Neural cell (in vitro differentiated cells): ENCODE measurements at regions not wholly inside any gene's neighbourhood (a gene's known extent, or its start where the extent isn't known, plus 50 kb on each side); places are given as distances from the start of the nearest gene placed in this dataset.

Experiments
- H2AFZ ChIP-seq: fragments of 200-600, 300-800 bp; sonication (generic), shearing (Covaris generic); 2 replicates; pipeline ENCODE4 v1.6.0; 2014; ENCODE audit warnings: low read depth, mild to moderate bottlenecking, antibody characterized with exemption, low read length, moderate library complexity
- H3F3A ChIP-seq: fragments of 200-600 bp; shearing (Covaris generic); 2 replicates; pipeline ENCODE4 v1.6.1; 2016; ENCODE audit warnings: mild to moderate bottlenecking, moderate library complexity, mixed read lengths, antibody characterized with exemption, low read length; ENCODE audit not compliant: insufficient read depth, poor library complexity, severe bottlenecking
- H3K27ac ChIP-seq: fragments of 200-600, 300-800 bp; sonication (generic), shearing (Covaris generic); 2 replicates; pipeline ENCODE4 v1.5.1; 2014; ENCODE audit warnings: mild to moderate bottlenecking, low read length, moderate library complexity
- H3K27me3 ChIP-seq: fragments of 300-800, 200-600 bp; sonication (generic), shearing (Covaris generic); 2 replicates; pipeline ENCODE4 v1.6.0; 2014; ENCODE audit warnings: mild to moderate bottlenecking, low read depth, low read length, moderate library complexity; ENCODE audit not compliant: insufficient read depth
- H3K36me3 ChIP-seq: fragments of 300-800, 200-600 bp; sonication (generic), shearing (Covaris generic); 2 replicates; pipeline ENCODE4 v1.5.1; 2014; ENCODE audit warnings: mild to moderate bottlenecking, antibody characterized with exemption, low read length, moderate library complexity; ENCODE audit not compliant: insufficient read depth
- H3K4me2 ChIP-seq: fragments of 300-800, 200-600 bp; sonication (generic), shearing (Covaris generic); 2 replicates; pipeline ENCODE4 v1.6.0; 2014; ENCODE audit warnings: mild to moderate bottlenecking, low read length
- H3K4me3 ChIP-seq: fragments of 300-800, 200-600 bp; sonication (generic), shearing (Covaris generic); 2 replicates; pipeline ENCODE4 v1.5.1; 2014; ENCODE audit warnings: mild to moderate bottlenecking, low read length, moderate library complexity
- H3K79me2 ChIP-seq: fragments of 200-600 bp; shearing (Covaris generic); replicated peaks from 2 replicates; pipeline ENCODE4 v1.6.0; 2014; ENCODE audit warnings: mild to moderate bottlenecking, low read length, moderate library complexity; ENCODE audit not compliant: insufficient read depth
- H3K9ac ChIP-seq: fragments of 300-800, 200-600 bp; sonication (generic), shearing (Covaris generic); 2 replicates; pipeline ENCODE4 v1.6.1; 2016; ENCODE audit warnings: mild to moderate bottlenecking, low read length, mixed read lengths
- H3K9me2 ChIP-seq: fragments of 200-600 bp; shearing (Covaris generic); 2 replicates; pipeline ENCODE4 v1.6.1; 2016; ENCODE audit warnings: mild to moderate bottlenecking, low read length, mixed read lengths; ENCODE audit not compliant: insufficient read depth
- H3K9me3 ChIP-seq: fragments of 200-600, 300-800 bp; sonication (generic), shearing (Covaris generic); 2 replicates; pipeline ENCODE4 v1.6.1; 2016; ENCODE audit warnings: mild to moderate bottlenecking, mixed run types, low read length, moderate library complexity, mixed read lengths
- H4K20me1 ChIP-seq: fragments of 200-600 bp; shearing (Covaris generic); 2 replicates; pipeline ENCODE4 v1.6.1; 2016; ENCODE audit warnings: mild to moderate bottlenecking, mixed run types; ENCODE audit not compliant: insufficient read depth
- CTCF ChIP-seq: fragments of 450-650 bp; IDR thresholded peaks from 2 replicates; pipeline ENCODE4 v1.5.1; 2014; ENCODE audit warnings: antibody characterized with exemption, mild to moderate bottlenecking, moderate library complexity; ENCODE audit not compliant: poor library complexity, severe bottlenecking
- EP300 ChIP-seq: fragments of 450-650 bp; conservative IDR thresholded peaks from 2 replicates; pipeline ENCODE4 v1.6.1; 2014; ENCODE audit warnings: antibody characterized with exemption, mild to moderate bottlenecking, moderate library complexity; ENCODE audit not compliant: poor library complexity, severe bottlenecking
- EZH2 ChIP-seq: fragments of 200-600, 300-800 bp; shearing (Covaris generic), sonication (generic); IDR thresholded peaks from 2 replicates; pipeline ENCODE4 v1.6.1; 2014; ENCODE audit warnings: antibody characterized with exemption, low read length, borderline replicate concordance, mild to moderate bottlenecking; ENCODE audit not compliant: insufficient read depth, poor library complexity, severe bottlenecking
- POLR2AphosphoS5 ChIP-seq: IDR thresholded peaks from 2 replicates; pipeline ENCODE4 v1.6.1; 2012
- RAD21 ChIP-seq: fragments of 450-650 bp; conservative IDR thresholded peaks from 2 replicates; pipeline ENCODE4 v1.6.1; 2014; ENCODE audit warnings: antibody characterized with exemption, mild to moderate bottlenecking, moderate library complexity
- REST ChIP-seq: IDR thresholded peaks from 2 replicates; pipeline ENCODE4 v1.6.1; 2012; ENCODE audit warnings: borderline replicate concordance
- TAF1 ChIP-seq: IDR thresholded peaks from 2 replicates; pipeline ENCODE4 v1.6.1; 2012; ENCODE audit warnings: low read depth

- no peak overlapping the region for H3K4me3 ChIP-seq
- H3K36me3 ChIP-seq = no peaks in the 10 kb centered on the region
- no peaks in the 10 kb centered on the region for H3K79me2 ChIP-seq
- no peaks in the 10 kb centered on the region for H3K9me2 ChIP-seq
- no peak overlapping the region for H3K9ac ChIP-seq
- H4K20me1 ChIP-seq = no peaks in the 10 kb centered on the region
- no peaks in the 10 kb centered on the region for H3K9me3 ChIP-seq
- no peak overlapping the region for H3K4me2 ChIP-seq
- H3K27me3 ChIP-seq = no peaks in the 10 kb centered on the region
- TF ChIP-seq EZH2 (no peak), CTCF (no peak), POLR2AphosphoS5 (no peak), REST (no peak), RAD21 (no peak)
- H3K27ac ChIP-seq = no peak overlapping the region
- no peak overlapping the region for H2AFZ ChIP-seq
- H3F3A ChIP-seq = no peaks in the 10 kb centered on the region
These were observed 186.7 kb upstream of the NOCT start for GRCh38 chr4:138828926-138829325.

- Histone ChIP-seq H4K20me1 (no peaks in the 10 kb centered on the region), H3F3A (no peaks in the 10 kb centered on the region), H3K9ac (no peak overlapping the region), H3K36me3 (no peaks in the 10 kb centered on the region), H3K4me2 (no peak overlapping the region), H3K27ac (no peak overlapping the region), H3K27me3 (no peaks in the 10 kb centered on the region), H3K9me3 (no peaks in the 10 kb centered on the region), H3K4me3 (no peak overlapping the region), H2AFZ (no peak overlapping the region), H3K79me2 (no peaks in the 10 kb centered on the region), H3K9me2 (no peaks in the 10 kb centered on the region)
- TF ChIP-seq TAF1 (no peak), EZH2 (no peak), CTCF (no peak), POLR2AphosphoS5 (no peak), EP300 (no peak), RAD21 (no peak), REST (no peak)
These were observed 188.8 kb upstream of the NOCT start for GRCh38 chr4:138826754-138827153.
